OCI-LY3 (cell line): ENCODE measurements at regions not wholly inside any gene's neighbourhood (a gene's known extent, or its start where the extent isn't known, plus 50 kb on each side); places are given as distances from the start of the nearest gene placed in this dataset.

ENCODE experiments used
- H2AFZ ChIP-seq: fragments of 200-600, 300-600 bp; shearing (Covaris generic); 2 replicates; pipeline ENCODE4 v1.6.0; 2014; ENCODE audit warnings: antibody characterized with exemption, low read depth, low read length
- H3K27ac ChIP-seq: fragments of 200-600, 300-600 bp; sonication (generic); 2 replicates; pipeline ENCODE4 v1.5.1; 2014; ENCODE audit warnings: mild to moderate bottlenecking, low read length, moderate library complexity, mixed read lengths
- H3K27me3 ChIP-seq: fragments of 200-600, 300-600 bp; sonication (generic); 2 replicates; pipeline ENCODE4 v1.6.1; 2014; ENCODE audit warnings: low read depth, low read length, mixed read lengths
- H3K36me3 ChIP-seq: fragments of 200-600, 300-600 bp; sonication (generic); replicated peaks from 2 replicates; pipeline ENCODE3; 2014; ENCODE audit warnings: low read depth, low read length, mixed read lengths
- H3K4me1 ChIP-seq: fragments of 300-600, 200-600 bp; sonication (generic); 2 replicates; pipeline ENCODE4 v1.6.1; 2014; ENCODE audit warnings: low read length, mixed read lengths
- H3K4me2 ChIP-seq: fragments of 200-600, 300-600 bp; sonication (generic); 2 replicates; pipeline ENCODE4 v1.6.1; 2014; ENCODE audit warnings: low read length, mixed read lengths
- H3K4me3 ChIP-seq: fragments of 300-600, 200-600 bp; sonication (generic); 2 replicates; pipeline ENCODE4 v1.5.1; 2014; ENCODE audit warnings: antibody characterized with exemption, mild to moderate bottlenecking, low read length, moderate library complexity
- H3K79me2 ChIP-seq: fragments of 300-600, 200-600 bp; shearing (Covaris generic); 2 replicates; pipeline ENCODE4 v1.6.1; 2014; ENCODE audit warnings: mild to moderate bottlenecking, low read length, mixed read lengths
- H3K9ac ChIP-seq: fragments of 300-600, 200-600 bp; shearing (Covaris generic); 2 replicates; pipeline ENCODE4 v1.6.0; 2014; ENCODE audit warnings: mild to moderate bottlenecking, low read length, moderate library complexity
- H3K9me3 ChIP-seq: fragments of 200-600, 300-600 bp; shearing (Covaris generic); 2 replicates; pipeline ENCODE4 v1.6.1; 2014; ENCODE audit warnings: low read length, mixed read lengths; ENCODE audit not compliant: insufficient read depth
- H4K20me1 ChIP-seq: fragments of 200-600, 300-600 bp; sonication (generic); 2 replicates; pipeline ENCODE4 v1.6.1; 2016; ENCODE audit warnings: low read length, mixed read lengths; ENCODE audit not compliant: insufficient read depth
- CTCF ChIP-seq: fragments of 200-600, 300-600 bp; sonication (generic); IDR thresholded peaks from 2 replicates; pipeline ENCODE4 v1.5.1; 2014; ENCODE audit warnings: antibody characterized with exemption, low read length, low read depth
- EZH2phosphoT487 ChIP-seq: fragments of 200-600 bp; shearing (Covaris generic); IDR thresholded peaks from 2 replicates; pipeline ENCODE4 v1.6.1; 2018; ENCODE audit warnings: antibody characterized with exemption, mixed run types, low read depth

- Histone ChIP-seq H3K36me3 (no peaks in the 10 kb centered on the region), H2AFZ (no peak overlapping the region), H3K9ac (no peak overlapping the region), H3K9me3 (no peaks in the 10 kb centered on the region), H3K27me3 (no peaks in the 10 kb centered on the region), H3K79me2 (no peaks in the 10 kb centered on the region), H3K4me3 (no peak overlapping the region), H4K20me1 (no peaks in the 10 kb centered on the region), H3K27ac (no peak overlapping the region), H3K4me1 (no peaks in the 10 kb centered on the region), H3K4me2 (no peak overlapping the region)
- TF ChIP-seq CTCF (no peak), EZH2phosphoT487 (no peak)
Observed at GRCh38 chr6:112701201-112701600, 354.1 kb downstream of the RFPL4B start.

- H4K20me1 ChIP-seq, result no peaks in the 10 kb centered on the region
- no peak overlapping the region for H3K27ac ChIP-seq
- H2AFZ ChIP-seq, result no peak overlapping the region
- H3K9ac ChIP-seq, result no peak overlapping the region
- no peaks in the 10 kb centered on the region for H3K79me2 ChIP-seq
- H3K27me3 ChIP-seq, result no peaks in the 10 kb centered on the region
- H3K36me3 ChIP-seq, result no peaks in the 10 kb centered on the region
- TF ChIP-seq EZH2phosphoT487 (no peak), CTCF (no peak)
- H3K9me3 ChIP-seq, result no peaks in the 10 kb centered on the region
- no peak overlapping the region for H3K4me3 ChIP-seq
- H3K4me1 ChIP-seq, result no peaks in the 10 kb centered on the region
- no peak overlapping the region for H3K4me2 ChIP-seq
Observed at GRCh38 chr6:112710710-112711109, 363.6 kb downstream of the RFPL4B start.

DNA sequence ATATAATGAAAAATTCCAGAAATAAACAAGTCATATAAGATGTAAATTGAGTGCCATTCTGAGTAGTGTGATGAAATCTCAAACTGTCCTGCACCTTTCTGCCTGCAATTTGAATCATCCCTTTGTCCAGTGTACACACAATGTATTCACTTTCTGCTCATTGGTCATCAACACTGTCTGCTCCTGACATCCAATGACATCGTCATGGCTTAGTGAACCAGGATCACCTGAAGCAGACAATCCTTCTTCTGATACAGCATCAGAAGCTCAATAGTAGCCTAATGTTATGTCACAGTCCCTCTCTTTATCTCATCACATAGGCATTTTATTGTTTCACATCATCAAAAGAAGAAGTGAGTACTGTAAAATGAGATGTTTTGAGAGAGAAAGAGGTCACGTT is 366.3 kb downstream of the RFPL4B start:
- Histone ChIP-seq H4K20me1 (no peaks in the 10 kb centered on the region), H3K4me3 (no peak overlapping the region), H2AFZ (no peak overlapping the region), H3K27me3 (no peaks in the 10 kb centered on the region), H3K9me3 (no peaks in the 10 kb centered on the region), H3K27ac (no peak overlapping the region), H3K79me2 (no peaks in the 10 kb centered on the region), H3K4me1 (no peaks in the 10 kb centered on the region), H3K36me3 (no peaks in the 10 kb centered on the region), H3K4me2 (no peak overlapping the region), H3K9ac (no peak overlapping the region)
- TF ChIP-seq EZH2phosphoT487 (no peak), CTCF (no peak)

- no peaks in the 10 kb centered on the region for H3K27me3 ChIP-seq
- no peaks in the 10 kb centered on the region for H3K79me2 ChIP-seq
- H3K4me3 ChIP-seq, result no peak overlapping the region
- no peaks in the 10 kb centered on the region for H3K4me1 ChIP-seq
- H3K27ac ChIP-seq, result no peak overlapping the region
- H3K9me3 ChIP-seq, result no peaks in the 10 kb centered on the region
- TF ChIP-seq EZH2phosphoT487, result no peak
- no peak for TF ChIP-seq CTCF
- H4K20me1 ChIP-seq, result no peaks in the 10 kb centered on the region
- no peaks in the 10 kb centered on the region for H3K36me3 ChIP-seq
- H2AFZ ChIP-seq, result no peak overlapping the region
- H3K4me2 ChIP-seq, result no peak overlapping the region
- H3K9ac ChIP-seq, result no peak overlapping the region
Observed at GRCh38 chr6:112717401-112717800, 370.3 kb downstream of the RFPL4B start.
